ENCODE measurements at regions not wholly inside any gene's neighbourhood (a gene's known extent, or its start where the extent isn't known, plus 50 kb on each side); places are given as distances from the start of the nearest gene placed in this dataset.

DNA sequence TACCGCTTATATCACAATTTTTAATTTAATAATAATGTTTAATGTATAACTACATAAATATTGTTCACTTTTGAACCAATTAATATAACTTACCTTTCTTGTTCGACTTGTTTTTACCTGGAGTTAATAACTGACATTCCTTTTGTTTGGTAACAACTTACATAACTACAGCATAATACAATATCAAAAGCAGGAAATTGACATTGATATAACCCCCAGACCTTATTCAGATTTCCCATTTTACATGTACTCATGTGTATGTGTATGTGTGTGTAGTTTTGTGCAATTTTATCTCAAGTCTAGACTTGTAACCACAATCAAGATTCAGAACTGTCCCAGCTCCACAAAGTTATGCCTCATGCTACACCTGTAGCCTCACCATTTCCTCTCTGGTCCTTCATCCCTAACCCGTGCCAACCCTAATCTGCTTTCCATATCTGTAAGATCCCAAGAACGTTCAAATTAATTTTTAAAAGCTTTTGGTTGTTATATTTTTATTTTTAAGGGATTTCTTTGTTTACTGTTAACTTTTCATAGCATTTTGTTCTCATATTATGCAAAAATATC, 190.6 kb downstream of the MANEA start:
- intact Hi-C loops (cut with DNase I), result no loop called here
- DNase-seq (ENCODE audit: low spot score), result no peak

DNA sequence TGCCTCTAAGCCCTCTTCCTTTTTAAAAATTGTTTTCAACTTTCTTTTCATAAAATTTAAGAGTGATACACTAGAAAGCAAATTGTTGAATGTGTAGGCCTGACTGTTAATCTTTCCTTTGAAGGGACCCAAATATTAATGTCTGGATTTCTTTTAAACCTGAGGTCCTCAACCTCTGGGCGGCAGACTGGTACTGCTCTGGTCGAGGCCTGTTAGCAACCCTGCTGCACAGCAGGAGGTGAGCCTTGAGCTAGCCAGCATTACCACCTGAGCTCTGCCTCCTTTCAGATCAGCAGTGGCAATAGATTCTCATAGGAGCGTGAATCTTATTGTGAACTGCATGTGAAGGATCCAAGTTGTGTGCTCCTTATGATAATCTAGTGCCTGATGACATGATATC, 191.2 kb downstream of the MANEA start:
- DNase-seq (ENCODE audit: low spot score), result no peak
- intact Hi-C loops (cut with DNase I), result no loop called here

- intact Hi-C loops (cut with DNase I), result no loop called here
- no peak for DNase-seq (ENCODE audit: low spot score)
Observed at GRCh38 chr6:95777338-95777737, 200.0 kb downstream of the MANEA start.

GRCh38 chr6:95780037-95780436, 202.7 kb downstream of the MANEA start:
- DNase-seq (ENCODE audit: low spot score), result no peak
- intact Hi-C loops (cut with DNase I), result no loop called here

DNA sequence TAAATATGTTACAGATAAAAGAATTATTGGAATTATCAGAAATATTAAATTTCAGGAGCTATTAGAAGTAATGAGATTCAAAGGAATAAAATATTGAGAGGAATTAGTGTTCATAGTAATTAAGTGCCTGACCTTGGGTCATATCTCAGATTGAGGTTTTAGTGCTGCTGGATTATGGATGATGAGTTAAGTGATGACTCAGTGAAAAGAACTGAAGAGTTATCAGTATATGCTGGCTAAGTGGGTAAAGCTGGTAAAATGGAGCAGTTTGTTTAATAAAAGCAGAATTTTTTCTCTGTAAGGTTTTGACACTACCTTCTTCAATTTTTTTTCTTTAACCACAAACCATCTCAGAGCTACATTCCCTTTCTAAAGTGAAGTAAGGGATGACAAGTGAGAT, 206.7 kb downstream of the MANEA start:
- DNase-seq (ENCODE audit: low spot score), result no peak
- intact Hi-C loops (cut with DNase I), result no loop called here

DNA sequence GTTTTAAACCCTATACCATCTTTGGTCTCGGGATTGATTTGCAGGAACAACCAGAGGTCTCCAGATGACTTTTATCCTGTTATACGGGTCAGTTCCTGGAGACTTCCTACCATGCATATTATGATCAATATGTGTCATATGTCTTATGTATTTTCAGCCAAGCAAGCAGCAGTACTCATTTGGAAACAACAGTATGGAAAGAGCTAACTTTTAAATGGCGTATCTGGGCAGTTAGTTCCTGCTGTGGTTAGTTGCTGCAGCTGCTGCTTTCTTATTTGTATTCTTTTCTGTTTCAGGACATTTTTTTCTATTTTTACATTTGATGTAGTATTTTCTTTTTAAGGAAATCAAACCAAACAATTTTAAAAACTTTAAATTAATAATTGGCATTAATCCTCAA, 207.5 kb downstream of the MANEA start:
- DNase-seq (ENCODE audit: low spot score), result no peak
- intact Hi-C loops (cut with DNase I), result no loop called here

DNA sequence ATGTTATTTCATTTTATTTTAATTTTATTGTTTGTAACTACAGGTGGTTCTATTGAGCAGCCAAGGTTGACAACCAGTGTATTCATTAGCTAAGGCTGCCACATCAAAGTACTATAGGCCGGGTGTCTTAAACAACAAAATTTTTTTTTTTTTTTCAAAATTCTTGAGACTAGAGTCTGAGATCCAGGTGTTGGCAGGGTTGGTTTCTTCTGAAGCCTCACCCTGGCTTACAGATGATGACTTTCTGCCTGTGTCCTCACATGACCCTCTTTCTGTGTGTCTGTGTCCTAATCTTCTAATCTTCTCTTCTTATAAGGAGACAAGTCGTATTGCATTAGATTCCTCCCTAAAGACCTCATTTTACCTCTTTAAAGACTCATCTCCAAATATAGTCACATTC, 208.4 kb downstream of the MANEA start:
- DNase-seq (ENCODE audit: low spot score), result no peak
- intact Hi-C loops (cut with DNase I), result no loop called here

- DNase-seq (ENCODE audit: low spot score), result no peak
Observed at GRCh38 chr6:95786802-95787201, 209.5 kb downstream of the MANEA start.

DNA sequence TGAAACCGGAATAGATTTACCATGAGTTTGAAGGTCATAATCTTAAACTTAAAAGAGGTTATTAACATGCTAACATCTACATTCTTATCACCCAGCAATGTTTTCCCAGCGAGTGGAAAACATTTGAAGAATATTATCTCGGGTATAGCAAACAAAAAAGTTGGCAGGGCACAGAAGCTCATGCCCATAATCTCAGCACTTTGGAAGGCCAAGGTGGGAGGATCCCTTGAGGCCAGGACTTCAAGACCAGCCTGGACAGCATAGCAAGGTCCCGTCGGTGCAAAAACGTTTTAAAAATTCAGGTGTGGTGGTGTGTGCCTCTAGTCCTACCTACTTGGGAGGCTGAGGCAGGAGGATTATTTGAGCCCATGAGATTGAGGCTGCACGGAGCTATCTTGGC, 213.5 kb downstream of the MANEA start:
- intact Hi-C loops (cut with DNase I), result no loop called here
- no peak for DNase-seq (ENCODE audit: low spot score)

More at GRCh38 chr6:95786802-95787201, 209.5 kb downstream of the MANEA start:
- intact Hi-C loops (cut with DNase I), result no loop called here

- DNase-seq (ENCODE audit: low spot score), result no peak
- intact Hi-C loops (cut with DNase I), result loop anchor here in 1 of 2 donors (2.0 kb wide), 1 partner anchor 20 kb away; no protein-coding TSS in a partner anchor
Observed at GRCh38 chr6:95794749-95795148, 217.4 kb downstream of the MANEA start.

DNA sequence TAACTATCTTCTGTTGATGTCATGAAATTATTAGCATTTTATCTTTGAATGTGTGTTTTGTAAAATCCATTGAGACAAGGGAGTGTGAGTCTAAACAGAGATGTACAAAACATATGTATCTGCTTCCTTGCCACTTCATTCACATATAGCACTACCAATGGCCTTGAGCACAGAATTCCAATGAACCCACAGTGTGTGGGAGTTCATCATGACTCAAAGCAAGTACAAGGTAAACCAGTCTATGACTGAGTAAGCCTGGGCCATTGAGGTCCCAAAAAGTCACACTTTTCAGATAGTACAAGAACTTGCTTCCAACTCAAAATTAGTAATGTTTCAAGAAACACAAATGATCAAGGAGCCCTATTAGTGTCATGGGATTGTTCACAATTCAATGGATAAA, 218.6 kb downstream of the MANEA start:
- no peak for DNase-seq (ENCODE audit: low spot score)
- intact Hi-C loops (cut with DNase I), result loop anchor here in 1 of 2 donors (2.0 kb wide), 1 partner anchor 19 kb away; no protein-coding TSS in a partner anchor

- intact Hi-C loops (cut with DNase I), result no loop called here
- no peak for DNase-seq (ENCODE audit: low spot score)
Observed at GRCh38 chr6:95797054-95797453, 218.7 kb upstream of the FUT9 start.

- no peak for DNase-seq (ENCODE audit: low spot score)
- intact Hi-C loops (cut with DNase I), result no loop called here
Observed at GRCh38 chr6:95802978-95803377, 212.8 kb upstream of the FUT9 start.

DNA sequence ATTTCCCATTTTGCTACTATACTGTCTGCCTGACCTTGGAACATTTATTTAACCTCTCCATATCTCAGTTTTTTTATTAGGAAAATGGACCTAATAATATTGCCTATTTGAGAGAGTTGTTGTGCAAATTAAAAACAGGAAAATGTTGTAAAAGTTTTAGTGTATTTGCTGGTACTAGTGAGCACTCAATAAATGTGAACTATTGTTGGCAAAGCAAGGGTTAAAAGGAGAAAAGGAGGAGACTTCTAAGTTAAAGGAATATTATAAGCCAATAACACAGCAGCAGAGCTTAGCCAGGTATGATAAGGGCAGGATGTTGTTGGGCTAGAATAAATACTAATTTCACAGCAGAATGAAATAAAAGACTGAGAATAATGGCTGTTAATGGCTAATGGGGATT, 211.9 kb upstream of the FUT9 start:
- intact Hi-C loops (cut with DNase I), result no loop called here
- DNase-seq (ENCODE audit: low spot score), result no peak

GRCh38 chr6:95804847-95805541, 210.8 kb upstream of the FUT9 start:
- intact Hi-C loops (cut with DNase I), result no loop called here
- DNase-seq (ENCODE audit: low spot score), result no peak

- DNase-seq (ENCODE audit: low spot score), result no peak
- intact Hi-C loops (cut with DNase I), result no loop called here
Observed at GRCh38 chr6:95805699-95806098, 210.1 kb upstream of the FUT9 start.

- DNase-seq (ENCODE audit: low spot score), result no peak
- intact Hi-C loops (cut with DNase I), result loop anchor here in 1 of 2 donors (2.0 kb wide), 1 partner anchor 21 kb away; no protein-coding TSS in a partner anchor
Observed at GRCh38 chr6:95815389-95816056, 200.3 kb upstream of the FUT9 start.

- DNase-seq (ENCODE audit: low spot score), result peak; percentile 10
- intact Hi-C loops (cut with DNase I), result no loop called here
Observed at GRCh38 chr6:95819461-95819860, 196.3 kb upstream of the FUT9 start.

DNA sequence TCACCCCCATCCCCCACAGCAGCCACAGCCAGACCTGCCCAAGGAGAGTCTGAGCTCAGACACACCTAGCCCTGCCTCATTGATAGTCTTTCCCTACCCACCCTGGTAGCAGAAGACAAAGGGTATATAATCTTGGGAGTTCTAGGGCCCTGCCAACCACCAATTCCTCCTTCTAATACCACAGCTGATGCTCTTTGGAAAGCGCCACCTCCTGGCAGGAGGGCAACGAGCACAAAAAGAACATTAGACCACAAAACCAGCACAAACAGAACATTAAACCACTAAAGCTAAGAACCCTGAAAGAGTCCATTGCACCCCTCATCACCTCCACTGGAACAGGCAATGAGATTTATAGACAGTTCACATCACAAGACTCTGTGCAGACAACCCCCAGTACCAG, 195.8 kb upstream of the FUT9 start:
- intact Hi-C loops (cut with DNase I), result no loop called here
- DNase-seq (ENCODE audit: low spot score), result peak; percentile 41

GRCh38 chr6:95830859-95831557, 184.8 kb upstream of the FUT9 start:
- intact Hi-C loops (cut with DNase I), result no loop called here
- no peak for DNase-seq (ENCODE audit: low spot score)

Measured in posterior vena cava (tissue), 2 donors.